ENCODE measurements at regions not wholly inside any gene's neighbourhood (a gene's known extent, or its start where the extent isn't known, plus 50 kb on each side); places are given as distances from the start of the nearest gene placed in this dataset.

- no peak overlapping the region for H3K27ac ChIP-seq
- no peak overlapping the region for H3K4me2 ChIP-seq
- no peaks in the 10 kb centered on the region for H3K9me3 ChIP-seq (ENCODE audit: low read depth)
- no peaks in the 10 kb centered on the region for H4K20me1 ChIP-seq (ENCODE audit: insufficient read depth, poor library complexity, severe bottlenecking)
- no peaks in the 10 kb centered on the region for H3K27me3 ChIP-seq
- H2AFZ ChIP-seq = no peak overlapping the region
- no peaks in the 10 kb centered on the region for H3K9me2 ChIP-seq (replicated peaks; ENCODE audit: insufficient read depth)
- WGBS (ENCODE audit: low lambda C conversion rate, missing lambda C conversion rate) = 93% methylated on average over 8 of the region's 8 CpGs
- H3K79me2 ChIP-seq = no peaks in the 10 kb centered on the region
- no peak for DNase-seq (ENCODE audit: low spot score)
- H3K36me3 ChIP-seq (replicated peaks; ENCODE audit: insufficient read depth, low read depth) = no peaks in the 10 kb centered on the region
- H3K4me3 ChIP-seq = no peak overlapping the region
- TF ChIP-seq EZH2 (IDR thresholded peaks at IDR 0.05; ENCODE audit: borderline replicate concordance) = no peak
- TF ChIP-seq EZH2phosphoT487 (IDR thresholded peaks at IDR 0.05; ENCODE audit: low read depth, severe bottlenecking, unreplicated experiment) = no peak
- TF ChIP-seq CTCF (IDR thresholded peaks at IDR 0.05; ENCODE audit: poor library complexity) = no peak
- no peaks in the 10 kb centered on the region for H3K4me1 ChIP-seq (ENCODE audit: insufficient read depth)
These were observed 55.8 kb upstream of the TCF20 start for GRCh38 chr22:42326301-42326700.

- H3K4me2 ChIP-seq = no peak overlapping the region
- 70% methylated on average over 16 of the region's 17 CpGs for WGBS (ENCODE audit: low lambda C conversion rate, missing lambda C conversion rate)
These were observed 54.7 kb upstream of the TCF20 start for GRCh38 chr22:42324990-42325710.

GRCh38 chr22:42324566-42324965 is 54.1 kb upstream of the TCF20 start:
- TF ChIP-seq EZH2 (IDR thresholded peaks at IDR 0.05; ENCODE audit: borderline replicate concordance) = no peak
- H3K27me3 ChIP-seq = no peaks in the 10 kb centered on the region
- no peaks in the 10 kb centered on the region for H3K36me3 ChIP-seq (replicated peaks; ENCODE audit: insufficient read depth, low read depth)
- no peak overlapping the region for H3K27ac ChIP-seq
- DNase-seq (ENCODE audit: low spot score) = no peak
- no peaks in the 10 kb centered on the region for H4K20me1 ChIP-seq (ENCODE audit: insufficient read depth, poor library complexity, severe bottlenecking)
- no peak overlapping the region for H2AFZ ChIP-seq
- H3K4me1 ChIP-seq (ENCODE audit: insufficient read depth) = peaks cover 11% of the 10 kb centered on the region
- 84% methylated on average over 5 of the region's 5 CpGs for WGBS (ENCODE audit: low lambda C conversion rate, missing lambda C conversion rate)
- H3K4me3 ChIP-seq = no peak overlapping the region
- no peak overlapping the region for H3K4me2 ChIP-seq
- no peaks in the 10 kb centered on the region for H3K9me2 ChIP-seq (replicated peaks; ENCODE audit: insufficient read depth)
- no peaks in the 10 kb centered on the region for H3K79me2 ChIP-seq
- H3K9me3 ChIP-seq (ENCODE audit: low read depth) = no peaks in the 10 kb centered on the region

More at GRCh38 chr22:42324990-42325710, 54.7 kb upstream of the TCF20 start:
- TF ChIP-seq EZH2phosphoT487 (IDR thresholded peaks at IDR 0.05; ENCODE audit: low read depth, severe bottlenecking, unreplicated experiment) (no peak), EZH2 (IDR thresholded peaks at IDR 0.05; ENCODE audit: borderline replicate concordance) (no peak), CTCF (IDR thresholded peaks at IDR 0.05; ENCODE audit: poor library complexity) (no peak)
- Histone ChIP-seq H3K36me3 (replicated peaks; ENCODE audit: insufficient read depth, low read depth) (no peaks in the 10 kb centered on the region), H4K20me1 (ENCODE audit: insufficient read depth, poor library complexity, severe bottlenecking) (no peaks in the 10 kb centered on the region), H3K9me3 (ENCODE audit: low read depth) (no peaks in the 10 kb centered on the region), H3K27me3 (no peaks in the 10 kb centered on the region), H3K79me2 (no peaks in the 10 kb centered on the region), H3K27ac (no peak overlapping the region), H3K4me3 (no peak overlapping the region), H2AFZ (no peak overlapping the region), H3K4me1 (ENCODE audit: insufficient read depth) (peaks cover 5% of the 10 kb centered on the region), H3K9me2 (replicated peaks; ENCODE audit: insufficient read depth) (no peaks in the 10 kb centered on the region)
- DNase-seq (ENCODE audit: low spot score) = no peak

GRCh38 chr22:42323971-42324370 is 53.5 kb upstream of the TCF20 start:
- Histone ChIP-seq H4K20me1 (ENCODE audit: insufficient read depth, poor library complexity, severe bottlenecking) (no peaks in the 10 kb centered on the region), H3K9me2 (replicated peaks; ENCODE audit: insufficient read depth) (no peaks in the 10 kb centered on the region), H2AFZ (no peak overlapping the region), H3K4me1 (ENCODE audit: insufficient read depth) (peaks cover 13% of the 10 kb centered on the region), H3K27me3 (no peaks in the 10 kb centered on the region), H3K36me3 (replicated peaks; ENCODE audit: insufficient read depth, low read depth) (no peaks in the 10 kb centered on the region), H3K4me3 (no peak overlapping the region), H3K4me2 (no peak overlapping the region), H3K79me2 (no peaks in the 10 kb centered on the region), H3K27ac (no peak overlapping the region), H3K9me3 (ENCODE audit: low read depth) (no peaks in the 10 kb centered on the region)
- DNase-seq (ENCODE audit: low spot score) = no peak
- TF ChIP-seq EZH2phosphoT487 (IDR thresholded peaks at IDR 0.05; ENCODE audit: low read depth, severe bottlenecking, unreplicated experiment) (no peak), CTCF (IDR thresholded peaks at IDR 0.05; ENCODE audit: poor library complexity) (no peak), EZH2 (IDR thresholded peaks at IDR 0.05; ENCODE audit: borderline replicate concordance) (no peak)
- WGBS (ENCODE audit: low lambda C conversion rate, missing lambda C conversion rate) = 83% methylated on average over 2 of the region's 2 CpGs

Measured in hepatocyte (in vitro differentiated cells).